ENCODE measurements at regions not wholly inside any gene's neighbourhood (a gene's known extent, or its start where the extent isn't known, plus 50 kb on each side); places are given as distances from the start of the nearest gene placed in this dataset.

- TF ChIP-seq, protein P1, sequence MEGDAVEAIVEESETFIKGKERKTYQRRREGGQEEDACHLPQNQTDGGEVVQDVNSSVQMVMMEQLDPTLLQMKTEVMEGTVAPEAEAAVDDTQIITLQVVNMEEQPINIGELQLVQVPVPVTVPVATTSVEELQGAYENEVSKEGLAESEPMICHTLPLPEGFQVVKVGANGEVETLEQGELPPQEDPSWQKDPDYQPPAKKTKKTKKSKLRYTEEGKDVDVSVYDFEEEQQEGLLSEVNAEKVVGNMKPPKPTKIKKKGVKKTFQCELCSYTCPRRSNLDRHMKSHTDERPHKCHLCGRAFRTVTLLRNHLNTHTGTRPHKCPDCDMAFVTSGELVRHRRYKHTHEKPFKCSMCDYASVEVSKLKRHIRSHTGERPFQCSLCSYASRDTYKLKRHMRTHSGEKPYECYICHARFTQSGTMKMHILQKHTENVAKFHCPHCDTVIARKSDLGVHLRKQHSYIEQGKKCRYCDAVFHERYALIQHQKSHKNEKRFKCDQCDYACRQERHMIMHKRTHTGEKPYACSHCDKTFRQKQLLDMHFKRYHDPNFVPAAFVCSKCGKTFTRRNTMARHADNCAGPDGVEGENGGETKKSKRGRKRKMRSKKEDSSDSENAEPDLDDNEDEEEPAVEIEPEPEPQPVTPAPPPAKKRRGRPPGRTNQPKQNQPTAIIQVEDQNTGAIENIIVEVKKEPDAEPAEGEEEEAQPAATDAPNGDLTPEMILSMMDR (IDR thresholded peaks at IDR 0.05 in 4 of 5, conservative IDR thresholded peaks at IDR 0.05 in 1 of 5) = no peak
- TF ChIP-seq POLR2A (IDR thresholded peaks at IDR 0.05) = no peak
Observed at GRCh38 chr6:121619013-121619412, 183.6 kb downstream of the GJA1 start.
